GM12873 (cell line): ENCODE measurements at regions not wholly inside any gene's neighbourhood (a gene's known extent, or its start where the extent isn't known, plus 50 kb on each side); places are given as distances from the start of the nearest gene placed in this dataset.
A peak's percentile ranks its signal among the peaks of the same experiment; 100 is the strongest.

Experiments used
- CTCF ChIP-seq: IDR thresholded peaks from 2 replicates; pipeline ENCODE4 v1.5.1; 2012; ENCODE audit warnings: low read depth, mild to moderate bottlenecking, moderate library complexity, low read length, control low read depth; ENCODE audit not compliant: insufficient read depth; ENCODE audit errors: missing control alignments

- TF ChIP-seq CTCF: no peak
Observed at GRCh38 chr3:8416965-8417364, 84.7 kb upstream of the LMCD1 start.

GRCh38 chr3:8420612-8421011 lies 81.0 kb upstream of the LMCD1 start:
- no peak for TF ChIP-seq CTCF

- peak; percentile 16 for TF ChIP-seq CTCF
Observed at GRCh38 chr3:8421267-8421666, 80.4 kb upstream of the LMCD1 start.

GRCh38 chr3:8421711-8422110 lies 79.9 kb upstream of the LMCD1 start:
- no peak for TF ChIP-seq CTCF

GRCh38 chr3:8423307-8423706 lies 78.3 kb upstream of the LMCD1 start:
- TF ChIP-seq CTCF: no peak

GRCh38 chr3:8424281-8424680 lies 77.3 kb upstream of the LMCD1 start:
- TF ChIP-seq CTCF: no peak

DNA sequence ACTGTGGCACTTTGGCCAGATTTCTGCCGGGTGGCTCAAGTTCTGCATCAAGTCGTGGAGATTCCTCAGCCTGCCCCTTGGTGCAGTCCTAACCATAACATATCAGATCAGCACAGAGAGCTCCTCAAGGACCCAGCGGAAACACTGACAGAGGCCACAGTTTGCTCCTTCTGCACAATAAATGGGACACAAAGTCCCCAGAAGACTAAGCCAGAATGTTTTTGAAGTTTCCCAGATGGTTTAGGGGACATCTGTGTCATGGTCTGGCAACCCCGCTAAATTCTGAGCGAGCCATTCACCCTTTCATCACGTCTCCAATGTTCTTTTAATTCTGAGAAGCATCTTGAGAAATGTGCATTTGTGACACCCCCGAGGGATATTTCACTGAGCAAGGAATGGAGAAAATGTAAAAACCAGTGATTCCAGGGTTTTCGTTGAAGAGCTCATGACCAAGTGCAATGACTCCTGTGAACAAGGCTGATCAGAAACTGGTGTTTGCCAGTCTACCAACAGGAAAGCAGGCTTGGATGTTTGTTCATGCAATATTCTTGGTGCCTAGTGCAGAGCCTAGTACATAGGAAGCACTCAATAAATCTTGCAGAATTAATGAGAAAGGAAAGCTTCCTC lies 64.8 kb upstream of the LMCD1 start:
- no peak for TF ChIP-seq CTCF

DNA sequence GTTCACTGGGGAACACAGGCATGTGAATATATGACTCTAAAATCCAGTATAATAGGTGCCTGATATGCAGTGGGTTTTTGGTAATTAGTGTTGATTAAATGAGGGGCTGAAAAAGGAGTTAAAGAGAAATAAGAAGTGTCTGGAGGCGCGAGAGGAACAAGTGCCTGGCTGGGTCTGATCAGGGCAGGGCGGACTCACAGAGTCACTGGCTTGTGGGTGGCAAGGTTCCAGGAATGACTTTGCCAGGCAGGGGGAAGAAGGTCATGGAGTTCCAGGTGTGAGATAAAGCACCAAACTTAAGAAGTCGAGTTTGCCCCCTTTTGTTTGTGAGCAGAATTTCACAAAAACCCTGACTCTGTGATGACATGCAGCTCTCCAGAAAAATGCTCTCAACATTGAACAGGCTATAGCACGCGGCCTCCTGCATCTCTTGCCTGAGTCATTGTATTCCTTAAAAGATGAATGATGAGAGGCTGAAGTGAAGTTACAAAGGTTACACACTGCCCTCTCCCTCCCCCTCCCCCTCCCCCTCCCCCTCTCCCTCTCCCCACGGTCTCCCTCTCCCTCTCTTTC lies 63.0 kb upstream of the LMCD1 start:
- TF ChIP-seq CTCF: no peak
